Activated CD4-positive, alpha-beta T cell treated with anti-CD3 and anti-CD28 coated beads, Interleukin-2, amount 50 U/mL, for 24 hours (primary cell): ENCODE measurements at regions not wholly inside any gene's neighbourhood (a gene's known extent, or its start where the extent isn't known, plus 50 kb on each side); places are given as distances from the start of the nearest gene placed in this dataset.

ENCODE experiments used
- DNase-seq, 2 donors: peaks; one replicate each; pipeline ENCODE4 v3.0.0-alpha.2; 2020; ENCODE audit warnings: low read depth in 1 of 2, low spot score in 1 of 2

- no peak for DNase-seq
Observed at GRCh38 chr13:99911965-99912566, 59.5 kb downstream of the ZIC5 start.

GRCh38 chr13:99911069-99911964, 60.2 kb downstream of the ZIC5 start:
- no peak for DNase-seq

GRCh38 chr13:99909836-99910619, 61.5 kb downstream of the ZIC5 start:
- DNase-seq = no peak

- no peak for DNase-seq
Observed at GRCh38 chr13:99909097-99909835, 62.3 kb downstream of the ZIC5 start.

GRCh38 chr13:99908140-99908803, 63.3 kb downstream of the ZIC5 start:
- DNase-seq = no peak

GRCh38 chr13:99907627-99908026, 63.9 kb downstream of the ZIC5 start:
- no peak for DNase-seq

GRCh38 chr13:99907038-99907437, 64.5 kb downstream of the ZIC5 start:
- DNase-seq = no peak

- no peak for DNase-seq
Observed at GRCh38 chr13:99905814-99906213, 65.8 kb downstream of the ZIC5 start.

- no peak for DNase-seq
Observed at GRCh38 chr13:99905224-99905623, 66.3 kb downstream of the ZIC5 start.

GRCh38 chr13:99903140-99903539, 68.4 kb downstream of the ZIC5 start:
- DNase-seq = no peak

GRCh38 chr13:99902657-99903056, 68.9 kb downstream of the ZIC5 start:
- no peak for DNase-seq

- no peak for DNase-seq
Observed at GRCh38 chr13:99900960-99901359, 70.6 kb downstream of the ZIC5 start.

- no peak for DNase-seq
Observed at GRCh38 chr13:99898421-99898820, 73.1 kb downstream of the ZIC5 start.

- DNase-seq = no peak
Observed at GRCh38 chr13:99897076-99897440, 74.5 kb downstream of the ZIC5 start.

- DNase-seq = no peak
Observed at GRCh38 chr13:99896369-99897075, 75.0 kb downstream of the ZIC5 start.

GRCh38 chr13:99895444-99896368, 75.9 kb downstream of the ZIC5 start:
- no peak for DNase-seq

- no peak for DNase-seq
Observed at GRCh38 chr13:99894840-99895443, 76.6 kb downstream of the ZIC5 start.

GRCh38 chr13:99894105-99894839, 77.3 kb downstream of the ZIC5 start:
- no peak for DNase-seq
